MCF 10A (cell line): ENCODE measurements at regions not wholly inside any gene's neighbourhood (a gene's known extent, or its start where the extent isn't known, plus 50 kb on each side); places are given as distances from the start of the nearest gene placed in this dataset.
A peak's percentile ranks its signal among the peaks of the same experiment; 100 is the strongest.

Experiments
- BruUV-seq: library from RNA; stranded (reverse); fragments of 400-500 nt; replicated peaks from 2 replicates; lab custom pipeline; 2021; lab: Mats Ljungman, UMichigan
- CTCF ChIA-PET: fragments of 300-600 bp; sonication (Branson Sonifier 250); formaldehyde crosslinking; extraction: SDS; loops from one replicate; lab custom pipeline; 2021; ENCODE audit warnings: antibody characterized with exemption, inconsistent platforms; lab: Yijun Ruan, JAX
- POLR2A ChIA-PET: fragments of 300-600, 350-650 bp; sonication (Branson Sonifier 250); formaldehyde crosslinking; extraction: SDS; loops from one replicate; lab custom pipeline; 2020; ENCODE audit warnings: antibody characterized with exemption, inconsistent platforms; lab: Yijun Ruan, JAX
- DNase-seq: peaks from one replicate; pipeline ENCODE4 v3.0.0-alpha.2; 2018; ENCODE audit not compliant: unreplicated experiment
- H3K27ac Mint-ChIP-seq: one replicate; pipeline ENCODE4 v1.8.0; 2022; ENCODE audit warnings: mild to moderate bottlenecking, low read depth, mixed read lengths; ENCODE audit not compliant: unreplicated experiment
- H3K27me3 Mint-ChIP-seq: one replicate; pipeline ENCODE4 v1.8.0; 2022; ENCODE audit warnings: mixed read lengths; ENCODE audit not compliant: insufficient read depth, unreplicated experiment
- H3K36me3 Mint-ChIP-seq: one replicate; pipeline ENCODE4 v1.8.0; 2022; ENCODE audit warnings: mild to moderate bottlenecking, moderate library complexity, mixed read lengths; ENCODE audit not compliant: insufficient read depth, unreplicated experiment
- H3K4me1 Mint-ChIP-seq: one replicate; pipeline ENCODE4 v1.8.0; 2022; ENCODE audit warnings: mixed read lengths; ENCODE audit not compliant: insufficient read depth, unreplicated experiment
- H3K4me3 Mint-ChIP-seq: one replicate; pipeline ENCODE4 v1.8.0; 2022; ENCODE audit warnings: mild to moderate bottlenecking, moderate library complexity, mixed read lengths; ENCODE audit not compliant: unreplicated experiment
- H3K9me3 Mint-ChIP-seq: one replicate; pipeline ENCODE4 v1.8.0; 2022; ENCODE audit warnings: mixed read lengths; ENCODE audit not compliant: unreplicated experiment
- CTCF ChIP-seq: fragments of 200-600 bp; IDR thresholded peaks from one replicate; pipeline ENCODE4 v1.8.0; 2022; ENCODE audit warnings: antibody characterized with exemption, mild to moderate bottlenecking; ENCODE audit not compliant: unreplicated experiment
- intact Hi-C: fragments of 100-400 bp; cut with micrococcal nuclease; formaldehyde crosslinking; loops from 2 replicates; pipeline ENCODE4 v1.14.1; 2022

DNA sequence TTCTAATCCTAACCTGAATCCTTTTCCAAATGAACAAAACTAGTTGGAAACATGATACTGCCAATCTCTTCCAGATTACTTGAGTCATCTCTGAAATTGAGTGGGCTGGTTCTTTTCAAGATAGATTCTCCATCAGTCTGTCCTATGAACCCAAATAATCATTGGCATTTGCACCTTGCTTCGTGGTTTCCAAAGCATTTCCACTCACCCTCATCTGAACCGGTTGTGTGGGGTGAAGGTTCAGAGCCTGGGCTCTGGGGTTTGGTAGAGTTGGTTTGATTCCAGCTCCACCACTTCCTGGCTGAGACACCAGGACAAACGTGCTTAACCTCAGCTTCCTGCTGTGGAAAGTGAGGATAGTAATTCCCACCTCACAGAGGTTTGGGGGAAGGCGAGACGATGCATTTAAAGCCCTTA lies 206.4 kb upstream of the E2F8 start:
- Mint-ChIP-seq H3K36me3 (no peaks in the 10 kb centered on the region), H3K27ac (no peak overlapping the region), H3K4me1 (peaks cover 5% of the 10 kb centered on the region), H3K27me3 (peaks cover 26% of the 10 kb centered on the region), H3K4me3 (no peak overlapping the region), H3K9me3 (no peaks in the 10 kb centered on the region)
- intact Hi-C loops: no loop called here
- no peak for DNase-seq
- ChIA-PET CTCF (no interaction called here), POLR2A (no interaction called here)
- TF ChIP-seq CTCF: no peak
- BruUV-seq: no TSS peak

- Mint-ChIP-seq H3K9me3 (no peaks in the 10 kb centered on the region), H3K27ac (no peak overlapping the region), H3K36me3 (no peaks in the 10 kb centered on the region), H3K4me3 (no peak overlapping the region), H3K27me3 (peaks cover 14% of the 10 kb centered on the region), H3K4me1 (peaks cover 11% of the 10 kb centered on the region)
- POLR2A ChIA-PET: no interaction called here
- TF ChIP-seq CTCF: no peak
- CTCF ChIA-PET: interaction anchor here (0.6 to 0.7 kb wide), 3 partner anchors 169 to 374 kb away, joined by 3 to 4 read pairs (median 3); no protein-coding TSS in a partner anchor
- intact Hi-C loops: no loop called here
- no peak for DNase-seq
- no TSS peak for BruUV-seq
Measured at GRCh38 chr11:19445771-19446170, 205.0 kb upstream of the E2F8 start.

GRCh38 chr11:19444231-19444630 lies 203.5 kb upstream of the E2F8 start:
- H3K27ac Mint-ChIP-seq: no peak overlapping the region
- H3K4me3 Mint-ChIP-seq: no peak overlapping the region
- BruUV-seq: no TSS peak
- intact Hi-C loops: no loop called here
- CTCF ChIA-PET: interaction anchor here (0.6 kb wide), 1 partner anchor 33 kb away, joined by 5 read pairs; no protein-coding TSS in a partner anchor
- no peak for TF ChIP-seq CTCF
- POLR2A ChIA-PET: no interaction called here
- H3K9me3 Mint-ChIP-seq: no peaks in the 10 kb centered on the region
- H3K36me3 Mint-ChIP-seq: no peaks in the 10 kb centered on the region
- H3K4me1 Mint-ChIP-seq: peaks cover 13% of the 10 kb centered on the region
- DNase-seq: peak; percentile 38
- peaks cover 11% of the 10 kb centered on the region for H3K27me3 Mint-ChIP-seq

DNA sequence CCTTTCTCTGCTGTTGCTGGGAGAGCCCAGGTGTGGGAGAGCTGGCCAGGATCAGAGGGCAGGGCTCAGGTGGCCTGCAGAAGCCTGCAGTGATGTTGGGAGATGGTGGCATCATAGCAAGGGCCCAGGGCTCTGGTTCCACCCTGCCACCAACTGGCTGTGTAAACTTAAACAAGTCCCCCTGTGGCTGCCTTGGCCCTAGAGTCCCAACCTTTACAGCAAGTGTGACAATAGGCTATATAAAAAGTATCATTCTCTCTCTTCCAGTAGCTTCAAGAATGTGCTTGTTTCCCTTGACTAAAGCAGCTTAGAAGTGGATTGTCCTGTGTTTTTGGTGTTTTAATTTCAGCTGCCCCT lies 201.8 kb upstream of the E2F8 start:
- POLR2A ChIA-PET: interaction anchor here (1.4 kb wide), 1 partner anchor 95 kb away, joined by 3 read pairs; no protein-coding TSS in a partner anchor
- Mint-ChIP-seq H3K27me3 (peaks cover 11% of the 10 kb centered on the region), H3K27ac (peak overlapping the region; percentile 35), H3K36me3 (no peaks in the 10 kb centered on the region), H3K4me3 (peak overlapping the region; percentile 28), H3K9me3 (no peaks in the 10 kb centered on the region), H3K4me1 (peaks cover 27% of the 10 kb centered on the region)
- no peak for DNase-seq
- no peak for TF ChIP-seq CTCF
- CTCF ChIA-PET: interaction anchor here (1.5 kb wide), 1 partner anchor 128 kb away, joined by 3 read pairs; no protein-coding TSS in a partner anchor
- intact Hi-C loops: no loop called here
- BruUV-seq: no TSS peak
